T-helper 9 cell (primary cell): ENCODE measurements at regions not wholly inside any gene's neighbourhood (a gene's known extent, or its start where the extent isn't known, plus 50 kb on each side); places are given as distances from the start of the nearest gene placed in this dataset.
"Not testable (repeated sequence)": the region's sequence is repeated elsewhere in the genome, so short reads cannot be mapped to it uniquely, and the experiment has no call there.

Experiments
- DNase-seq: peaks from one replicate; pipeline ENCODE4 v3.0.0-alpha.2; 2020

DNA sequence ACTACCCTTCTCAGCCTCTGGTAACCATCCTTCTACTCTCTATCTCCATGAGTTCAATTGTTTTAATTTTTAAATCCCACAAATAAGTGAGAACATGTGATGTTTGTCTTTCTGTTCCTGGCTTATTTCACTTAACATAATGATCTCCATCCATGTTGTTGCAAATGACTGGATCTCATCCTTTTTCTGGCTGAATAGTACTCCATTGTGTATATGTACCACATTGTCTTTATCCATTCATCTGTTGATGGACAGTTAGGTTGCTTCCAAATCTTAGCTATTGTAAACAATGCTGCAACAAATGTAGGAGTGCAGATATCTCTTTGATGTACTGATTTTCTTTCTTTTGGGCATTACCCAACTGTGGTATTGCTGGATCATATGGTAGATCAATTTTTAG is 103.0 kb downstream of the CARTPT start:
- DNase-seq = not testable (repeated sequence)

DNA sequence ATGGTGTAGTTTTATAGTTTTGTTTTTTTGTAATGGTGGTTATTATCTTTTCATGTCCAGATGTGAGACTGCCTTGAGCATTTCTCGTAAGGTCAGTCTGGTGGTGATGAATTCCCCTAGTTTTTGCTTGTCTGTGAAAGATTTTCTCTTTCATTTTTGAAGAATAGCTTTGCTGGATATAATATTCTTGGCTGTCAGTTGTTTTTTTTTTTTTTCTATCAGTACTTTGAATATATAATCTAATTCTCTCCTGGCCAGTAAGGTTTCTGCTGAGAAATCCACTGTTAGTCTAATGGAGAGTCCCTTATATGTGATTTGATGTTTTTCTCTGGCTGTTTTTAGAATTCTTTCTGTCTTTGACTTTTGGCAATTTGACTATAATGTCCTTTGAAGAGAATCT is 106.9 kb downstream of the CARTPT start:
- DNase-seq = no peak

DNA sequence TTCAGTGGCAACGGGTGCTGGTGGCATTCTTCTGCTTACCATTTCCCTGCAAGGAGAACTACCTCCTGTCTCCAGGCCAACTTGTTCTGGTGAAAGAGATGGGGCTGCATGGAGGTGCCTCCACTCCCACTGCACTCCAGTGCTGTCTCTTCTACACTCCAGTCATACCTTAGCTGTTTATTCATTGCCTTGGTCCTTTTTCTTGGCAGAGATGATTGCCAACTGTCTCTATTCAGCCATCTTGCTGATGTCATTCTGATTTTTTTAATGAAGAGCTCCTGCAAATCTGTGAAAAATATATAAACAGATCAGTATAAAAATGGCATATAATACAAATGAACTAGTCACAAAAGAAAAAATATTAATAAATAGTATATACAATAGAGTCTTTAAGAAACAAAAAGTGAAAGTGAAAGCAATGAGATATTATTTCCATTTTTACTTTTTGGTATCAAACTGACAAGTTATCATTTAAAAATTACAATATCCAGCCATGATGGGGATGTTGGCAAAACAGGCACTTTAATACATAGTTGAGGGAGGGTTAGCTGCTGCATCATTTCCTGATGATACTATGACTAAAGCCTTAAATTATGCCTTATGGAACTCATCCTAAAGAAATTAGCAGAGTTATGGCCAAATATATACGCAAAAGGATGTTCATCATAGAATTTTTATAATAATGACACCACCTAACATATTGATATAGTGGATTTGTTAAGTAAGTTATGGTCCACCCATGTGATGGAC is 109.4 kb downstream of the CARTPT start:
- DNase-seq = no peak

DNA sequence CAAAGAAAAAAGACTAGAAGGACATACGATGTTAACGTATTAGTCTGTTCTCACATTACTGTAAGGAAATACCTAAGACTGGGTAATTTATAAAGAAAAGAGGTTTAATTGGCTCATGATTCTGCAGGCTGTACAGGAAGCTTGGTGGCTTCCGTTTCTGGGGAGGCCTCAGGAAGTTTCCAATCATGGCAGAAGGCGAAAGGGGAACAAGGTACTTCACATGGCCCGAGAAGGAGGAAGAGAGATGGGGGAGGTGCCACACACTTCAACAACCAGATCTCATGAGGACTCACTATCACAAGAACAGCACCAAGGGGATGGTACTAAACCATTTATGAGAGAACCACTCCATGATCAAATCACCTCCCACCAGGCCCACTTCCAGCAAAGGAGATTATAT is 110.1 kb downstream of the CARTPT start:
- no peak for DNase-seq

DNA sequence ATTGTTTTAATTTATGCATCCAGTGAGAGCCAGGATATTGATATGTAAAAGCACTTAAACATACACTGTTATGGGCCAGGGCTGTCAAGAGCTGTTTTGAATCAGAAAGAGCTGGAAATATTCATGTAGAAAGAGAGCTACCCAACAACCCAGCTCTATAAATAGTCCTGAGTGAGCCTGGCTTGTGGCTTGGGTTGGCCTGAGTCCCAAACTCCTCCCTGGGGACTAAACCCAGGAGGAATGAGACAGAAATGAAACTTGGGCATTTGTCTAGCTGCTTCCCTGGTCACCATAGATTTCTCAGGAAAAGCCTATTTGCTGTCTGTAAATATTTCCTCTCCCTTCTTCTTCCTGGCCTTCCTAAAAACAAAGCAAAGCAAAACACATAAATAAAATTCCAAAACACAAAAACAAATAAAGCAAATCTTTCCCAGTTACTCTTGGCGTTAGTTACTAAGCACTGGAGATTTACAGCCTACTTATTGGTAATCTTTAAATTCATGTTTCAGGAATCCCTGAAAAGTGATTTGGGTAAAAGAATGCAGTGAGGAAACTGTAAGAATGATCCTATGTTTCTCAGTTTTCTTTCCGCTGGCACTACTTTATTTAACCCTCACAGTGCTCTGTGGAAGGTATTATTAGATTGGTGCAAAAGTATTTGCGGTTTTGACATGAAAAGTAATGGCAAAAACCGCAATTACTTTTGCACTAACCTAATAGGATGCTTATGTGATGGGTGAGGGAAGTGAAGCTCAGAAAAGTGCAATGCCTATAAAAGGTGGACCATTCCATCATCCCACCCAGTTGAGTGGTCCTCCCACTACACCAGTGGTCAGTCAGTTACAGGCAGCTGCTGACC is 111.8 kb downstream of the CARTPT start:
- DNase-seq = no peak

DNA sequence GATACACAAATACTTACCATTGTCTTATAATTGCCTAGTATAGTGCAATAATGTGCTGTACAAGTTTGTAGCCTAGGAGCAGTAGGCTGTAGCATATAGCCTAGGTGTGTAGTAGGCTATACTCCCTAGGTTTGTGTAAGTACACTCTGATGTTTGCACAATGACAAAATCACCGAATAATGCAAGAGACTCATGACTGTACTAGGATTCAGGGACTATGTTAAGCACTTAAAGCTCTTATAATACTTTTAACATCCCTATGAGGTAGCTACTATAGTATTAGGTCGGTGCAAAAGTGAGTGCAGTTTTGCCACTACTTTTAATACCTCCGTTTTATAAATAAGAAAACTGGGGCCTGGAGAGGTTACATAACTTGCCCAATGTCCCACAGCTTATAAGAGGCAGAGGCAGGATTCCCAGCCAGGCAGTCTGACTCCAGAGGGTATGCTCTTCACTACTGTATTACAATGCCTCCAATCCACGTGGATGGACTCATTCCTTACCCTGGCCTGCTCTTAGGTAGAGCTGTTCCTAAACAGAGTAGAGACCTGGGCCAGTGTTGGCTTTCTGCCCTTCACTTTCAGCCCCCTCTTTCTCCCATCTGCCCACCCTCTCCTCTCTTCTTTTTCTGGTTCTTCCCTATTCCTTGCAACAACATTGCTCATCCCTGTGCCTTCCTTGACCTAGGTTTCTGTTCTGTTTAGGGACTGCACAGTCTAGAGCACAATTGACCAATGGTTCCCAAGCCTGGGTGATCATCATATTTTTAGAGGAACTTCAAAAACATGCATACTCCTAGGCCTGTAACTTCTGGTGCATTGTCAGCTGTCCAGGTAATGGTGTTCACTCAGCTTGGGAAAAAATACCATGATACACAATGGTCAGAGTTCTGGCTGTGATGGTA is 114.0 kb downstream of the CARTPT start:
- no peak for DNase-seq

GRCh38 chr5:71834601-71835000 is 115.5 kb downstream of the CARTPT start:
- no peak for DNase-seq

DNA sequence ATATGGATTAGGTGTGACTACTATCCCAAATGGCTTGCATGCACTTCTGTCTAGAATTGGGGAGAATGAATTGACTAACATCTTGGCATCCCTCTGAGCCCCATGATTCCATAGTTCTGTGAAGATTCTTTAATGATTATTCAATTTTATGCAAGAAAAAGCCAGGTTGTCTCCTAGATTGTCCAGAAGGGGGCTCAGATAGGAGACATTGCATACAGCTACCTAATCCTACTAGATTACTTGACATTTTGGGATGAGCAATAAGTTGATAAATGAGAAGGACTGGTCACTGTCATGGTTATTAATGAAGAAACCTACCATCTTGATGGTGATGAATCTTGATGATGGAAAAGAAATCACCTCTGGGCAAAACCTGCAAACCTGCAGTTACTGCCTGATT is 117.0 kb downstream of the CARTPT start:
- no peak for DNase-seq

DNA sequence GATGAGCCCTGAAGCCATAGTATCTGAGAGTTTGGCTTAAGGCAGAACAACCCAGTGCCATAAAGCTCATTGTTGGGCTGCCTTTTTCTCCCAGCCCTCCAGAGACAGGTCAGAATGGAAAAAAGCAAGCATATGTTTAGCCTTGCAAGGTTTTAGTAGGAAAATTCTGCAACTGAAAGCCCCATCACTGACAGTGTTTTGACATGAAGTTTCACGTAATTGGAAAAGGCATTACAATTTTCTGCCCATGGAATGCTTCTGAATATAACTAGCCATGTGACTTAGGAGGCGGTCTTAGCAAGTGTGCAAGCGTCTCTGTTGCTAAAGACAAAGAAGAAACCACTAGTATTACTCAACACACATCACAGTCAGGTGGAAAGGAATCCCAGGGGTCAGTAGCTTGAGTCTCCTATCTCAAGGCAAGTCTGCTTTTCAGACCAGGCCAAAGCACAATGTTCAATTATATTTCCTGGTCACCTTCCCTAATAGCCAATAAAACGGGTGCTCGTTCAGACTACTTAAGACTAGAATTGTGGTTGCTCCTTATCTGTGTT is 117.6 kb downstream of the CARTPT start:
- DNase-seq = no peak

DNA sequence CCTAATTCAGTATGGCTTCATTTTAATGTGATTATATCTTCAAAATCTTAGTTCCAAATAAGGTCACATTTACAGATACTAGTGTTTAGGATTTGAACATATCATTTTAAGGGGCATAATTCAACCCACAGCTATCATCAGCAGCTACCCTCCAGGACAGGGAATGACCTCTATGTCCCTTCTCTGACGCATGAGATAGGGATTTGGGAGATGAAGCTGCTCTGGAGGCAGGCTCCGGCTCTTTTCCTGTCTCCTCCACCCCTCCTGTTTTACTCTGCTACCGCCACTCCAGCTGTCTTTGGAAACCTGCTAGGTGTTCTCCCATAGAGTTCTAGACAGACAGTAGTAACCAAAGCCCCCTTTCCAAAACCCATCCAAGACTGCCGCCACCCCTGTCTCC is 119.2 kb downstream of the CARTPT start:
- DNase-seq = no peak

DNA sequence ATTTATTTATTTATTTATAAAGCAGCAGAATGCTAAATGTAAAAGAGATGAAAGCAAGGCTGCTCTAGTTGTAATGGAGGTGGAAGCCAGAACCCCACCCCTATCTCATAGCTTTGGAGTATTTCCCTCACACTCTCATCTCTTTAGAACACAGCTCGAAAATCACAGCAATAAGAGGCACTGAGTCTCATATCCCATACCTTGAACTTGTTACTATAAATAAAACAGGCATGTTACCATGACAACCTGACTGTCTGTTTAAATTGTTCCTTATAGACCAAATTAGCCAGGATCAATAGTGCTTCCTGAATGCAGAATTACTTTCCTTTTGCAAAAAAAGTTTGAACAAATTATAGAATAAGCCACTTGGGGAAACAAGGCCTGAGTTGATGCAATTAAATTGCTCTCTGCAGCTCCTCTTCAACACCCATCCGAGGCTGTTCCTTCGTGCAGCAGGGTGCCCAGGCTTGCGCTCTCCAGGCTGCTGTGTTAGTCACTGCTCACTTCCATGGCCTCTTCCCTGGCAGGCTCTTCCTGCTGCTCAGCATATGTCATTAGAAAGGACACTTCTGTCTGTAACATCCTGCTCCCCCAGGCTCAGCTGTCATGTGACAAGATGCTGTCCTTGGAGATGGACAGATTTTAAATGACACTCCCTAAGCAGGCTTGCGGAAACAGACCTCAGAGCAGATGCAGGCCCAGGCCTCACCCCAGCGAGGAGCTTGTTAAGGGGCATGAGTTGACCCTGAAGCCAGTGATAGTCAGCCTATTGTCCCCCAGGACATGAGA is 120.2 kb downstream of the CARTPT start:
- DNase-seq = no peak

- no peak for DNase-seq
Observed at GRCh38 chr5:71841107-71841506, 122.0 kb downstream of the CARTPT start.

- no peak for DNase-seq
Observed at GRCh38 chr5:71843111-71843510, 124.0 kb downstream of the CARTPT start.

DNA sequence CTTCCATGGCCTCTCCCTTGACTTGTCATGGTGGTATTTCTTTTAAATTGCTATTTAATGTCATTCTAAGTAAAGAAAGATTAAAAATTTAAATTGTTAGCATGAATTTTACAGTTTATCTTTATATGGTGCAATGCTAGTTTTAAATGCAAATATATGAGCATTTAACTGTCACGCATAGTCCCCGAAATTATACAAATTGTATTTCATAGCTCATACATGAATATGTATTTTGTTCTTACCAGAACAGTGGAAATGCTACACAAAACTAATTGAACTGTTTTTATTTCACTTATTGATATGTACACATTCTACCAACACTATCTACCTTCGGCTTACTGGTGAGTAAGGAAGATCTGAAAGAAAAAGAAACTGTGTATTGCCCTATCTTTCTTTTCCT is 125.8 kb downstream of the CARTPT start:
- DNase-seq = no peak

- DNase-seq = no peak
Observed at GRCh38 chr5:71859515-71859914, 140.4 kb downstream of the CARTPT start.

DNA sequence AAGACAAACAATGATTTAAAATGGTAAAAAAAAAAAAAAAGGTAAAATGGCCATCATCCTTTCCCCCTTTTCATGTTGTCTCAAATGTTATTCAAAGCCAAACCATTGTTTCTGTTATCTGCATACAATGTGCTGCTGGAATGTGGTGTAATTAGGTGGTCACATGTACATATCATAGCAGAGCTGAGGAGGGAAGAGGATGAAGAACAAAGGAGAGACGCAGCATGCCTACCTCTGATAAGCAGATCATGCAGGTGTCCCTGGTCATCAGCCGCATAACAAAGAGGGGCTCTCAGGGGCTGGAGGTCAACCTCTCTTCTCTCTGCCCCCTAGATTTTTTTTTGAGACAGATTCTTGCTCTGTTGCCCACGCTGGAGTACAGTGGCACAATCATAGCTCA is 141.0 kb downstream of the CARTPT start:
- no peak for DNase-seq

DNA sequence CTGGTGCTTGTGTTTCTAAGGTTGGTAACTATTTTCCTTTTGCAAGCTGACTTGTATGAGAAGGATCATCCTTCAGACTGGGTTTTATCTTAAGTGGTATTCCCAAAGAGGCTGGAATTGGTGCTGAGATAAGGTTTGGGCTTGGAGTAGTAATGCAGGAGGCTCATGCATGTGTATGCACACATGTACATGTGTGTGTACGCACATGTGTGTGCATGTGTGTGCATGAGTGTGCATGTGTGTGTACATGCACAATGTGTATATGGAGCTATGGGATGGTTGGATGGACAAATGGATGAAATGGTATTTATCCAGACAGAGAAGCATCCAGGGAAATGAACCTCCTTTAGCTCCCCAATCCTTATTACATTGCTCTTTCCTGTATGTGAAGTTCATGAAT is 142.6 kb downstream of the CARTPT start:
- no peak for DNase-seq

DNA sequence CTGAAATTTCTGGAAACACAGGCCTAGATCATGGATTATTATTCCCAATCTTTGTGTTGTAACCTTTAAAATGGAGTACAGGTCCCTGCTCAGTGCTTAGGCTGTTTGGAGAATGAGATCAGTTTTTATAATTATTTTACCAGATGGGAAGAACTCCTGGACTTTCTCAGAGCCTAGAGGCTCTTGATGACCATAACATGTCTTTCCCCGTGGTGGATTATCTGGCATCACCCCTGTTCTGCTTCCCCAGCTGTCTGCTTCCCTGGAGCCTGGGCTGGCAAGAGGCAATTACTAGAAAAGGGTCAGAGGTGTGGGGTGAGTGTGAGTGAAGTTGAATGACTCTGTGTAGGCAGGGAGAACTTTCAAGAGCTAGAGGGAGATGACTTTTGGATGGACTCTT is 143.0 kb downstream of the CARTPT start:
- DNase-seq = no peak

GRCh38 chr5:71862507-71863060 is 143.5 kb downstream of the CARTPT start:
- no peak for DNase-seq

DNA sequence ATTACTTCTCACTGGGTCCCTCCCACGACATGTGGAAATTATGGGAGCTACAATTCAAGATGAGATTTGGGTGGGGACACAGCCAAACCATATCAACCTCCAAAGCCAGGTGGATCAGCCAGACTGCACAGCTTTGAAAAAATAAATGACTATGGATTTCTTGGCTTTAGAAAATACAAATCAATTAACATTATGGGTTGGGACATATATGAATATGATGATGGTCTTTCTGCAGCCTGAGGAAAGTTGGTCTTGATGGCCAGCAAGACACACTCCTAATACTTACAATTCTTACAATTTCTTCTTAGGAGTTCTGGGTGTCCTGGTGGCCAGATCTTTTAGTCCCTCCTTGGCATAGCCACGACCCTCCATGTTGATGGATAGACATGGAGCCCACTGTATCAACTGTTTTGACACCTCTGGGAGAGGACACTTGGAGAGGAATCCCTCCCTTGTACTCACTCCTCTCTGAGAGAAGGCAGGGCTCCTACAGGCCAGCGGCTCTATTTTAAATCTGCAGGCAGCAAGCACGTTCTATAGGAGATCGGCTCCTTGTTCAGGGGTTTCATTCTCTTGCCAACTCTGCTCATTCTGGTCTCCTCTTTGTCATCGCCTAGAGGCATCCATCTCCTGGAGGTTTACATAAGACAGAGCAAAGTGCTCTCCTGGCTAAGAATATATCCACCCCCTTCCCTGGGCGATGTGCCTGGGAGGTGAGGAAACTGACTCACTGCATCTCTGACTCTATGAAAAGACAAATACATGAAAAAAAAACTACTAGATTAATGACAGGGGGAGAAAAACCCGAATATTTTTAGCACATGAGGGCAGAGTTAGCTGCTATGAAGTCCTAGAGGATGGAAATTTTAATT is 145.9 kb downstream of the CARTPT start:
- no peak for DNase-seq
